Mesothelial cell of epicardium (in vitro differentiated cells): ENCODE measurements at regions not wholly inside any gene's neighbourhood (a gene's known extent, or its start where the extent isn't known, plus 50 kb on each side); places are given as distances from the start of the nearest gene placed in this dataset.
A peak's percentile ranks its signal among the peaks of the same experiment; 100 is the strongest.

Source experiments
- DNase-seq, 2 experiments: peaks; one replicate each; pipeline ENCODE4 v3.0.0; 2021; ENCODE audit warnings: low spot score in 2 of 2; ENCODE audit not compliant: unreplicated experiment in 2 of 2
- H3K27ac Mint-ChIP-seq: 2 replicates; pipeline ENCODE4 v1.8.0; 2021; ENCODE audit warnings: mixed read lengths
- H3K27me3 Mint-ChIP-seq: 2 replicates; pipeline ENCODE4 v1.8.0; 2021; ENCODE audit warnings: low read depth, mixed read lengths
- H3K36me3 Mint-ChIP-seq: 2 replicates; pipeline ENCODE4 v1.8.0; 2021; ENCODE audit warnings: mixed read lengths
- H3K4me1 Mint-ChIP-seq: 2 replicates; pipeline ENCODE4 v1.8.0; 2021; ENCODE audit warnings: mixed read lengths
- H3K4me3 Mint-ChIP-seq: 2 replicates; pipeline ENCODE4 v1.8.0; 2021; ENCODE audit warnings: mild to moderate bottlenecking, moderate library complexity, mixed read lengths
- H3K9me3 Mint-ChIP-seq: 2 replicates; pipeline ENCODE4 v1.8.0; 2021; ENCODE audit warnings: mixed read lengths
- CTCF ChIP-seq: fragments of 200-600 bp; sonication (generic); IDR thresholded peaks from one replicate; pipeline ENCODE4 v1.5.0; 2021; ENCODE audit warnings: antibody characterized with exemption; ENCODE audit not compliant: unreplicated experiment

DNA sequence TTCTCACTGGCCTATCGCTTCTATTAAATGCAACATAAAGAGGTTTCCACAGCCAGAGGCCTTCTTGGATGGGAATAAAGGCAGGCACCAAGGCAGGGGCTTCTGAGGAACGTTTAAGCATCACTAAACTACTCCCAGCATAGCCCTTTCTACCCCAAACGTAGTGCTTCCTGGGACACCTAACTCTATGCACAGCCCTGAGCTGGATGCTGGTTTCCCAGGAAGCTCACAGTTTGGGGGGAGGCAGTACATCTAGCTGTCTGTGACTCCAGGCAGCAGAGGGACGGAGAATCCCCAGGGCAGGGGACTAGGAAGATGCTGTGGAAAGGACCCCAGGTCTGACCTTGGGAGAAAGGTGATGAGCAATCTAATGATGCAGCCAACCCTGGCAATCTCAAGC is 192.8 kb upstream of the ZMIZ1 start:
- no peak overlapping the region for H3K27ac Mint-ChIP-seq
- H3K4me1 Mint-ChIP-seq, result peaks cover 5% of the 10 kb centered on the region
- TF ChIP-seq CTCF, result no peak
- H3K27me3 Mint-ChIP-seq, result no peaks in the 10 kb centered on the region
- no peaks in the 10 kb centered on the region for H3K36me3 Mint-ChIP-seq
- no peak overlapping the region for H3K4me3 Mint-ChIP-seq
- peaks cover 11% of the 10 kb centered on the region for H3K9me3 Mint-ChIP-seq
- DNase-seq, result no peak

DNA sequence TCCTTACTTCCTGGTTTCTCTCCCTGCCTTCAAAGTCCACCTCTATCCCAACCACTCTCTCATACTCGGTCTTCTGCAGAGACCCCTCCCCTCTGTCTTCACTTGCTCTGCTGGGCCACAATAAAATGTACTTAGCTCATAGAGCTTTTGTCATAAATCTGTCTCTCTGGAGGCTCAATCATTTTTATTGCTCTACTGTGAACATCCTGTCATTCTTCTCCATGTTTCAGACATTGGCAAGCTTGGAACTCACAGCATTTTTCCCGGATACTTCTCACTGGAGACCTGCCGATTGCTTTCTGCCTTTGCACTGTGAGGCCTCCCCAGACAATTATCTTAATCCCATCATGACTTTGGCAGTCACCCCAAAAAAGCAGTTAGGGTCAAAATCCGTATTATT is 192.3 kb upstream of the ZMIZ1 start:
- no peak for TF ChIP-seq CTCF
- Mint-ChIP-seq H3K27me3 (no peaks in the 10 kb centered on the region), H3K36me3 (no peaks in the 10 kb centered on the region), H3K4me1 (peaks cover 5% of the 10 kb centered on the region), H3K9me3 (peaks cover 11% of the 10 kb centered on the region), H3K27ac (no peak overlapping the region), H3K4me3 (no peak overlapping the region)
- DNase-seq, result no peak

GRCh38 chr10:78879621-78880020 is 189.1 kb upstream of the ZMIZ1 start:
- H3K27ac Mint-ChIP-seq, result no peak overlapping the region
- no peak overlapping the region for H3K4me3 Mint-ChIP-seq
- peaks cover 5% of the 10 kb centered on the region for H3K4me1 Mint-ChIP-seq
- no peak for TF ChIP-seq CTCF
- peaks cover 31% of the 10 kb centered on the region for H3K9me3 Mint-ChIP-seq
- no peaks in the 10 kb centered on the region for H3K27me3 Mint-ChIP-seq
- H3K36me3 Mint-ChIP-seq, result no peaks in the 10 kb centered on the region
- no peak for DNase-seq

DNA sequence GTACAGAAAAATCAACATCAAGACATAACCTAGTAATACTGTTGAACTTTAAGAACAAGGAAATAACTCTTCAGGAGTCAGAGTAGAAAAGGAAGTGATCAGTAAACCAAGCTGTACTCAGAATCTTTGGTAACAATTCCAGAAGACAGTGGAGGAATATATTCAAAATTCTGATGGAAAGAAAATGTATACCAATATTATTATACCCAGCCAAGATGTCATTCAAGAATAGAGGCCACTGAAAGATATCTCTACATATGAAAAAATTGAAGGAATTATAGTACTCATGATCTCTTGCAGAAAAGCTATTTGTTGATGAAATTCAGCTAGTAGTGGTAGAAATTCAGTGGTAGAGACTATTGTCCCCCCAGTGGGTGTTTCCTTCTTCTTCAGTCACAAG is 182.6 kb upstream of the ZMIZ1 start:
- TF ChIP-seq CTCF, result no peak
- Mint-ChIP-seq H3K9me3 (peaks cover 40% of the 10 kb centered on the region), H3K27ac (no peak overlapping the region), H3K36me3 (peaks cover 3% of the 10 kb centered on the region), H3K27me3 (no peaks in the 10 kb centered on the region), H3K4me3 (no peak overlapping the region), H3K4me1 (peaks cover 6% of the 10 kb centered on the region)
- no peak for DNase-seq

DNA sequence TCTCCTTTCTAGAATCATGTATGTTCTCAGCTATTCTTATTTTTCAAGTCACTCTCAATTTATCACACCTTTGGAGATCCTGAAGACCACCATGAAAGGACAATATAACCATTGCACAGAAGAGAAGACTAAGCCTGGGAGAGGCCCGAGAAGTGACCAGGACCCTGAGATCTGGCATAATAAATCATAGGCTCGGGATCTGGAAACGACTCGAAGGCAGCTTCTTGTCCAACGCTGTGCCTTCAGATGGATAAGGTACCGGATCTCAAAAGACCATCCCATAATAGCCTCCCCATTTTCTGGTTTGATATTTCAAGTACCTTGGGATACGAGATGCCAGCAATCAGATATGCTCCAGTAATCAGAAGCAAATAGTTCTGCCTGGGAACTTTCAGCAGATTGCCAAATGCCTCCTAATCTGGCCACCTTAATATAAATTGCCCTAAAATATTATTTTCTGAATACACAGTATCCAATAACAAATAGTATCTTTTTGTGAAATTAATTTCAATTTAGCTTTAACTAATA is 179.2 kb upstream of the ZMIZ1 start:
- Mint-ChIP-seq H3K4me3 (no peak overlapping the region), H3K4me1 (peaks cover 8% of the 10 kb centered on the region), H3K36me3 (peaks cover 3% of the 10 kb centered on the region), H3K9me3 (peaks cover 20% of the 10 kb centered on the region), H3K27ac (no peak overlapping the region), H3K27me3 (no peaks in the 10 kb centered on the region)
- no peak for TF ChIP-seq CTCF
- DNase-seq, result no peak

DNA sequence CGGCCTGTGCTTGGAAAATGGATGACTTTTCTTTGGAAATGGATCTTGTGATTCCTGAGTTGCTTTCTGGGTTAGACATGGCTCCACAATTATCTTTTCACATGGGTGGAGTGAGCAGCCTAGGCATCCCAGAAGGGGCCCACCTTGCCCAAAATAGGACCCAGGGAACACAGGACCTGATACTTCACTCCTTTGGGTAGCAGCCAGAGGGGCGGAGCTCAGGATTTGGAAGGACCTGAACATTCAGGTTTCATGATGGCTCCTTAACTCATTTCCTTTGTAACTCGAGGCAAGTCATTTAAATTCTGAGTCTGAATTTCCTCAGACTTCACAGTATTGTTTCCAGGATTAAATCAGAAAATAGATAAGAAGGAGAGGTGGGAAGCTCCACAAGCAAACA is 178.3 kb upstream of the ZMIZ1 start:
- Mint-ChIP-seq H3K4me3 (no peak overlapping the region), H3K36me3 (peaks cover 3% of the 10 kb centered on the region), H3K27me3 (no peaks in the 10 kb centered on the region), H3K4me1 (peaks cover 8% of the 10 kb centered on the region), H3K27ac (no peak overlapping the region), H3K9me3 (peaks cover 15% of the 10 kb centered on the region)
- no peak for TF ChIP-seq CTCF
- peak in 1 of 2 experiments; percentile 24 for DNase-seq
